HFFc6 (cell line): ENCODE measurements at regions not wholly inside any gene's neighbourhood (a gene's known extent, or its start where the extent isn't known, plus 50 kb on each side); places are given as distances from the start of the nearest gene placed in this dataset.

Experiments used
- DNase-seq: peaks from one replicate; pipeline ENCODE4 v3.0.0-alpha.2; 2018
- H3K27ac Mint-ChIP-seq: 2 replicates; pipeline ENCODE4 v1.8.0; 2020; ENCODE audit warnings: mild to moderate bottlenecking, mixed read lengths
- H3K27me3 Mint-ChIP-seq: 2 replicates; pipeline ENCODE4 v1.8.0; 2021; ENCODE audit warnings: mild to moderate bottlenecking, moderate library complexity, mixed read lengths; ENCODE audit not compliant: insufficient read depth
- H3K36me3 Mint-ChIP-seq: 2 replicates; pipeline ENCODE4 v1.8.0; 2021; ENCODE audit warnings: low read depth, mixed read lengths
- H3K4me1 Mint-ChIP-seq: 2 replicates; pipeline ENCODE4 v1.8.0; 2020; ENCODE audit warnings: low read depth, mixed read lengths
- H3K4me3 Mint-ChIP-seq: 2 replicates; pipeline ENCODE4 v1.8.0; 2020; ENCODE audit warnings: mild to moderate bottlenecking, moderate library complexity, mixed read lengths
- H3K9me3 Mint-ChIP-seq: 2 replicates; pipeline ENCODE4 v1.8.0; 2020; ENCODE audit warnings: mild to moderate bottlenecking, mixed read lengths
- TF ChIP-seq, protein P1 (sequence below): fragments of 200-600 bp; sonication (generic); IDR thresholded peaks from 2 replicates; pipeline ENCODE4 v1.5.0; 2021; ENCODE audit warnings: antibody characterized with exemption, mild to moderate bottlenecking

DNA sequence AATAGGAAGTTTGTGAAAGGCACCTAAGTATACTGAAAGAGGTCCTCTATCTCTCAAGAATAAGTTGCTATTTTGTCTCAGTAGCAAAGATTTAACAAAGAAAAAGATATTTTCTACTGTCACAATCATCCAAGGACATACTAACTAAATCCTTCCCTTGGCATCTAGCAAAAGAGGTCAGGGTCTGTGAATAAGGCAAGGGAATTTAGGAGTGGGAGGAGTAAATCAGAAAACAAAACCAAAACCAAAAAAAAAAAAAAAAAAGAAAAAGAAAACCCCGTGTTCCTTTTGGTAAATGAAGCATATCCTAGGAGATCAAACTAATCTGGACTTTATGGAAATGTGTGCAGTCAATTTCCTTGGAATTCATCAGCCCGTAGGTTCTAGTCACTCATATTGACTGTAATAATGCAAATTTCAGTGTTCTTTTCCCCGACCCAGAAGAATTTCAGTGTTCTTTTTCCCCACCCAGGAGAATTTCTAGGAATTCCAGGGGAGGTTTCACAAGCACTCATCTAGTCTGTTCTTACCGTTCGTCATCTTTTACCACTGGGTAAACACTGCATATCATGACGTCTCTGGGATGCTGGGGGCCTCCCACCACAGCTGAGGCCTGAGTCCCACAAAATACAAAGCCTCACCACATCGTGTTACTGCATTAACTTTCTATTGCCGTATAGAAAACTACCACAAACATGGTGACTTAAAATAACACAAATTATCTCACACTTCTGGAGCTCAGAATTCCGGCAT, 113.8 kb upstream of the CCDC54 start:
- H3K4me1 Mint-ChIP-seq: peaks cover 12% of the 10 kb centered on the region; the same call in 1 of the 2 replicates
- H3K4me3 Mint-ChIP-seq: peak overlapping the region; percentile 27; the same call in 1 of the 2 replicates
- H3K9me3 Mint-ChIP-seq: no peaks in the 10 kb centered on the region
- no peaks in the 10 kb centered on the region for H3K36me3 Mint-ChIP-seq
- no peak for DNase-seq
- TF ChIP-seq, protein P1, sequence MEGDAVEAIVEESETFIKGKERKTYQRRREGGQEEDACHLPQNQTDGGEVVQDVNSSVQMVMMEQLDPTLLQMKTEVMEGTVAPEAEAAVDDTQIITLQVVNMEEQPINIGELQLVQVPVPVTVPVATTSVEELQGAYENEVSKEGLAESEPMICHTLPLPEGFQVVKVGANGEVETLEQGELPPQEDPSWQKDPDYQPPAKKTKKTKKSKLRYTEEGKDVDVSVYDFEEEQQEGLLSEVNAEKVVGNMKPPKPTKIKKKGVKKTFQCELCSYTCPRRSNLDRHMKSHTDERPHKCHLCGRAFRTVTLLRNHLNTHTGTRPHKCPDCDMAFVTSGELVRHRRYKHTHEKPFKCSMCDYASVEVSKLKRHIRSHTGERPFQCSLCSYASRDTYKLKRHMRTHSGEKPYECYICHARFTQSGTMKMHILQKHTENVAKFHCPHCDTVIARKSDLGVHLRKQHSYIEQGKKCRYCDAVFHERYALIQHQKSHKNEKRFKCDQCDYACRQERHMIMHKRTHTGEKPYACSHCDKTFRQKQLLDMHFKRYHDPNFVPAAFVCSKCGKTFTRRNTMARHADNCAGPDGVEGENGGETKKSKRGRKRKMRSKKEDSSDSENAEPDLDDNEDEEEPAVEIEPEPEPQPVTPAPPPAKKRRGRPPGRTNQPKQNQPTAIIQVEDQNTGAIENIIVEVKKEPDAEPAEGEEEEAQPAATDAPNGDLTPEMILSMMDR: no peak
- H3K27ac Mint-ChIP-seq: no peak overlapping the region
- no peaks in the 10 kb centered on the region for H3K27me3 Mint-ChIP-seq

DNA sequence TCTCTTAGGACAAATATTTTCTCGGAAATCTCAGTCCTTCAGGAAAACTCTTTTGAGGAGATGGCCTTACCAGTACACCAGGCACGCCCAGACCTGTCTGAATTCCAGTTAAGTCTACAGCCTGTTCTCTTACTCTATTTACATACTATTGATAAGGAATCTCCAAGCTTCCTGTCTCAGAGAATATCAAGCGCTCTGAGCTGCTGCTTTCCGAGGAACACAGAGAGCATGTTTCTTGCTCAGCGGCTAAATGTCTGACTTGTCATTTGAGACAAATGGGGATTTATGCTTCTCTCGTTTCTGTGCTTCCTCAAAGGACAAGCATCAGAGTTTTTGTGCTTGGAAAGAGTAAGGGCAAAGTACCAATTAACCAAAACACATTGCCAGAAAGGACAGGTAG, 112.4 kb upstream of the CCDC54 start:
- no peak overlapping the region for H3K4me3 Mint-ChIP-seq
- no peaks in the 10 kb centered on the region for H3K9me3 Mint-ChIP-seq
- no peak overlapping the region for H3K27ac Mint-ChIP-seq
- peaks cover 12% of the 10 kb centered on the region; the same call in 1 of the 2 replicates for H3K4me1 Mint-ChIP-seq
- H3K27me3 Mint-ChIP-seq: no peaks in the 10 kb centered on the region
- TF ChIP-seq, protein P1: no peak
- no peak for DNase-seq
- H3K36me3 Mint-ChIP-seq: no peaks in the 10 kb centered on the region

DNA sequence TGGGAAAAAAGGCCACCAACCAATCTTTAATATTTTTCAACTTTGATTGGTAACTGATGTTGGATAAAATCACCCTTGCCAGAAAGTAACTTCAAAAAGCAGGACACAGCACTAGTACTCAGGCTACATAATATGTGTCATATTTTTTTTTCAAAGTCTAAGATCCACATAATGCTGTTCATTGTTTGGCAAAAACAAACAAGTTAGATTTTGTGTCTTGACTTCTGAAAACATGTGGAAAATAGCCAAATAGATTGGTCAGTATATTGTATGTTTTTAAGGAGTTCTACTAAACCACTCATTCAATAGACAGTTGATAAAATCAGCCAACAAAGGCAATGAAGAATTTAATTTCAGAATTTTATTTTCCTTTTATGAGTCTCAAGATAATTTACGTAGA, 111.7 kb upstream of the CCDC54 start:
- H3K4me3 Mint-ChIP-seq: no peak overlapping the region
- no peaks in the 10 kb centered on the region for H3K27me3 Mint-ChIP-seq
- no peaks in the 10 kb centered on the region for H3K36me3 Mint-ChIP-seq
- no peak overlapping the region for H3K27ac Mint-ChIP-seq
- H3K9me3 Mint-ChIP-seq: no peaks in the 10 kb centered on the region
- H3K4me1 Mint-ChIP-seq: peaks cover 12% of the 10 kb centered on the region; the same call in 1 of the 2 replicates
- DNase-seq: no peak
- TF ChIP-seq, protein P1: no peak

DNA sequence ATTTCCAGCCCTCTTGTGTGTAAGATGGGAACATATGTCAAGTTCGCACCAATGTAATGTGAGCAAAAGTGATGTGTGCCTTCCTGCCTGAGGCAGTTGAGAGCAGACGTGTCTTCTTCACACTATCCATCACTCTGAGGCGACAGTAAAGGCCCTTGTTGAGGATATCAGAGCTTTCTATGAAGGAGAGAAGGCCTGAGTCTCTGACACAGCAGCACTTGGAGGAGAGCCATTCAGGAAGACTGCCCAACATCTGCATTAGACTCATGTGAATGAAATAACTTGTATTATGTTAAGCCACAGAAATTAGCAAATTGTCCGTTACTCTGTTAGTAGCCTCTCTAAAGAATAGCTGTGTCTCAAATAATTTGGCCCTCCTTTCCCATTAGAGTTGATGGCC, 108.8 kb upstream of the CCDC54 start:
- TF ChIP-seq, protein P1: no peak
- H3K27ac Mint-ChIP-seq: no peak overlapping the region
- H3K36me3 Mint-ChIP-seq: no peaks in the 10 kb centered on the region
- H3K4me3 Mint-ChIP-seq: no peak overlapping the region
- DNase-seq: no peak
- no peaks in the 10 kb centered on the region for H3K9me3 Mint-ChIP-seq
- H3K4me1 Mint-ChIP-seq: peaks cover 8% of the 10 kb centered on the region; the same call in 1 of the 2 replicates
- no peaks in the 10 kb centered on the region for H3K27me3 Mint-ChIP-seq

DNA sequence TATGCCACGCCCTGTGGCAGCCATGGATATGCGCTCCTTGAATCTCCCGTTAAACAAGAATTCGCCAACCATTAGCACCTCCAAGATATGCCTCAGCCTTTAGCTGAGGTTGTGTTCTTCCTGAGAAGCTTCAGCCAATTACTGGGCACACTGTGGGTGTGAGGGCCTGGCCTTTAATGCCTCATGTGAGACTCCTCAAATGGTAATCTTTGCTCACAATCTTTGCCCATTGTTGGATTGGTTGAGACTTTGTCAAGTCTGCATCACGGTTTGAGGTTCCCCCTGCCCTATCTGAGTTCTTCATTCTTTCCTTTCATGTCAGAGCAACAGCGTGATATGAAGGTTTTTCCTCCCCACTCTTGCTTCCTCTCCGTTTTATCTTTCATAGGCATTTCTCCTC, 108.1 kb upstream of the CCDC54 start:
- Mint-ChIP-seq H3K4me1 (peaks cover 6% of the 10 kb centered on the region; the same call in 1 of the 2 replicates), H3K4me3 (no peak overlapping the region), H3K36me3 (no peaks in the 10 kb centered on the region), H3K9me3 (no peaks in the 10 kb centered on the region), H3K27ac (no peak overlapping the region), H3K27me3 (no peaks in the 10 kb centered on the region)
- TF ChIP-seq, protein P1: no peak
- DNase-seq: no peak
